Transverse colon (tissue), 4 donors: ENCODE measurements at regions not wholly inside any gene's neighbourhood (a gene's known extent, or its start where the extent isn't known, plus 50 kb on each side); places are given as distances from the start of the nearest gene placed in this dataset.
A peak's percentile ranks its signal among the peaks of the same experiment; 100 is the strongest.

Source experiments
- DNase-seq: peaks from one replicate; pipeline ENCODE4 v3.0.0-alpha.2; 2019
- H3K27ac ChIP-seq, 4 donors: fragments of 200-600 bp; sonication (generic); 2 replicates each; pipeline ENCODE4 v1.5.1; 2016 to 2018; ENCODE audit warnings: inconsistent platforms in 4 of 4
- H3K27me3 ChIP-seq: fragments of 200-600 bp; sonication (generic); 2 replicates; pipeline ENCODE4 v1.5.1; 2017; ENCODE audit warnings: inconsistent platforms
- H3K36me3 ChIP-seq, 4 donors: fragments of 200-600 bp; sonication (generic); 2 replicates each; pipeline ENCODE4 v1.5.1; 2017 to 2019; ENCODE audit warnings: inconsistent platforms in 4 of 4
- H3K4me1 ChIP-seq, 4 donors: fragments of 200-600 bp; sonication (generic); 2 replicates each; pipeline ENCODE4 v1.5.1; 2017 to 2020; ENCODE audit warnings: inconsistent platforms in 4 of 4
- H3K4me3 ChIP-seq, 4 donors: fragments of 200-600 bp; sonication (generic); 1 replicate in 1 of 4; 2 replicates in 3 of 4; pipeline versions ENCODE4 v1.5.1 to v1.6.1; 2017 to 2019; ENCODE audit warnings: inconsistent platforms in 4 of 4
- H3K9me3 ChIP-seq, 2 donors: fragments of 200-600 bp; sonication (generic); 2 replicates each; pipeline ENCODE4 v1.5.1; 2017 to 2019; ENCODE audit warnings: inconsistent platforms in 2 of 2
- EP300 ChIP-seq: sonication (generic); formaldehyde crosslinking; IDR thresholded peaks from one replicate; pipeline ENCODE4 v1.6.1; 2017; ENCODE audit warnings: antibody characterized with exemption, low read depth
- POLR2A ChIP-seq: fragments of 450-650 bp; IDR thresholded peaks from one replicate; pipeline ENCODE4 v1.6.1; 2016; ENCODE audit warnings: antibody characterized with exemption, mild to moderate bottlenecking, moderate library complexity
- POLR2AphosphoS5 ChIP-seq, 3 donors: sonication (generic); formaldehyde crosslinking; IDR thresholded peaks; one replicate each; pipeline ENCODE4 v1.6.1; 2016; ENCODE audit warnings: antibody characterized with exemption in 3 of 3
- WGBS, 2 donors: methylation state at CpG; one replicate each; pipeline ENCODE4 v1.1.5; 2018; ENCODE audit warnings: low coverage in 1 of 2; 5-methylcytosine and 5-hydroxymethylcytosine counted together
- in situ Hi-C, 4 donors: fragments of 200-750 bp; cut with MboI; loops; one replicate each; pipeline versions ENCODE4 v1.15.0 to v1.15.1; 2017; ENCODE audit warnings: low sequenced_read_pairs in 3 of 4, low pct_ligation_motif_present in 1 of 4, low pct_unique_long_range_greater_than_20kb in 1 of 4
- intact Hi-C: fragments of 100-400 bp; cut with DNase I; formaldehyde crosslinking; loops from one replicate; pipeline ENCODE4 v1.15.1; 2023; ENCODE audit warnings: low total_unique reads
- TF ChIP-seq, protein P1 (sequence below), 5 experiments: fragments of 200-600 bp in 3 of 5; fragments of 450-650 bp in 2 of 5; sonication (generic) in 3 of 5; IDR thresholded peaks; 1 replicate in 2 of 5; 2 replicates in 3 of 5; pipeline ENCODE4 v1.5.1; 2016 to 2017; ENCODE audit warnings: antibody characterized with exemption in 5 of 5, inconsistent platforms in 3 of 5, mild to moderate bottlenecking in 2 of 5, moderate library complexity in 1 of 5

DNA sequence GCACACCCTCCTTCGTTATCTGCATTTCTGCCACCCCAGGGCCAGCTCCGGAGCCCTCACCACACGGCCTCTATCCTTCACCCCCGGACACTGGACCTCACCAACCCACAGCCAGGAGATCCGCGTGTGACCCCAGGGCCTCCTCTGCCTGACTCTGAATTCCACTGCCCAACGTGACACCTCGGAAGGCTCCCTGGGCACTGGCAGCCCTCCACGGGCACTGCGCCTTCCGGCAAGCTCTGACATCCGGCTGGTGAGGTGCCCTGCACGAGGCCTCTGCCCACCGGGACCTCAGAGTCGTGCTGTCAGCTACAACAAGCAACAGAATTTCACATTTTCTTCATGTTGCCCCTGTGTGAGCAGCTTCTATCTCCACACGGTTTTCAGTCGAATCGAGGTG lies 148.3 kb downstream of the CRYBB2 start:
- no peak overlapping the region for H3K4me3 ChIP-seq
- peaks cover 5 to 31% (median 25%) of the 10 kb centered on the region in 4 donors for H3K4me1 ChIP-seq
- intact Hi-C loops (no loop called here), in situ Hi-C loops (no loop called here)
- no peaks in the 10 kb centered on the region for H3K27me3 ChIP-seq
- no peak for DNase-seq
- H3K36me3 ChIP-seq = no peaks in the 10 kb centered on the region
- H3K27ac ChIP-seq = peak overlapping the region in 3 of 4 donors; percentile 5 to 67 (median 50)
- H3K9me3 ChIP-seq = no peaks in the 10 kb centered on the region
- no peak for TF ChIP-seq POLR2A
- TF ChIP-seq, protein P1, sequence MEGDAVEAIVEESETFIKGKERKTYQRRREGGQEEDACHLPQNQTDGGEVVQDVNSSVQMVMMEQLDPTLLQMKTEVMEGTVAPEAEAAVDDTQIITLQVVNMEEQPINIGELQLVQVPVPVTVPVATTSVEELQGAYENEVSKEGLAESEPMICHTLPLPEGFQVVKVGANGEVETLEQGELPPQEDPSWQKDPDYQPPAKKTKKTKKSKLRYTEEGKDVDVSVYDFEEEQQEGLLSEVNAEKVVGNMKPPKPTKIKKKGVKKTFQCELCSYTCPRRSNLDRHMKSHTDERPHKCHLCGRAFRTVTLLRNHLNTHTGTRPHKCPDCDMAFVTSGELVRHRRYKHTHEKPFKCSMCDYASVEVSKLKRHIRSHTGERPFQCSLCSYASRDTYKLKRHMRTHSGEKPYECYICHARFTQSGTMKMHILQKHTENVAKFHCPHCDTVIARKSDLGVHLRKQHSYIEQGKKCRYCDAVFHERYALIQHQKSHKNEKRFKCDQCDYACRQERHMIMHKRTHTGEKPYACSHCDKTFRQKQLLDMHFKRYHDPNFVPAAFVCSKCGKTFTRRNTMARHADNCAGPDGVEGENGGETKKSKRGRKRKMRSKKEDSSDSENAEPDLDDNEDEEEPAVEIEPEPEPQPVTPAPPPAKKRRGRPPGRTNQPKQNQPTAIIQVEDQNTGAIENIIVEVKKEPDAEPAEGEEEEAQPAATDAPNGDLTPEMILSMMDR (IDR thresholded peaks at IDR 0.05) = no peak
- no peak for TF ChIP-seq EP300
- TF ChIP-seq POLR2AphosphoS5 (IDR thresholded peaks at IDR 0.05) = no peak
- WGBS, 2 donors = 89% methylated on average over 18 of the region's 18 CpGs; no CpG with 5 or more reads in 1 of the 2 donors

DNA sequence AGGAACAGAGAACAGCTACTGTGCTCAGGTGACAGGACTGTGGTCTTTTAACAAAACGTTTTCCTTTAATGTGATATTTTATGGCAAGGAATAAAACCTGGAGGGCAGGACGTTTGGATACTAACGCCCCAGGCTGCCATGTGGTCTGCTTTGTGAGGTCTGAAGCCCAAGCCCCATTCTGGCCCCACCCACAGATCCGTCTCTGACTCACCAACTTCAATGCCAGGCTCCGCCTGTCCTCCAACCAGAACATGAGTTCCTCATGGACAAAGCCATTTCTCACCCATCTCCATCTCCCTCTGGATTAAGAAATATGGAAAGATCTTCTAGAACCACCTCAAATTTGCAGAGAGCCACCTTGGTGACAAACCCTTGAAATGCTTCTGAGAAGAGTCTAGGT lies 148.8 kb downstream of the CRYBB2 start:
- no peak for TF ChIP-seq POLR2A
- no peak for TF ChIP-seq EP300
- TF ChIP-seq, protein P1 (IDR thresholded peaks at IDR 0.05) = no peak
- TF ChIP-seq POLR2AphosphoS5 (IDR thresholded peaks at IDR 0.05) = no peak
- Histone ChIP-seq H3K27me3 (no peaks in the 10 kb centered on the region), H3K4me3 (no peak overlapping the region), H3K27ac (peak overlapping the region in 3 of 4 donors; percentile 5 to 67 (median 50)), H3K36me3 (no peaks in the 10 kb centered on the region), H3K4me1 (peaks cover 5 to 31% (median 25%) of the 10 kb centered on the region in 4 donors), H3K9me3 (no peaks in the 10 kb centered on the region)
- peak; percentile 76 for DNase-seq
- in situ Hi-C loops = no loop called here
- WGBS, 2 donors = 17 to 41% methylated on average over 2 to 5 of the region's 5 CpGs
- intact Hi-C loops = no loop called here

DNA sequence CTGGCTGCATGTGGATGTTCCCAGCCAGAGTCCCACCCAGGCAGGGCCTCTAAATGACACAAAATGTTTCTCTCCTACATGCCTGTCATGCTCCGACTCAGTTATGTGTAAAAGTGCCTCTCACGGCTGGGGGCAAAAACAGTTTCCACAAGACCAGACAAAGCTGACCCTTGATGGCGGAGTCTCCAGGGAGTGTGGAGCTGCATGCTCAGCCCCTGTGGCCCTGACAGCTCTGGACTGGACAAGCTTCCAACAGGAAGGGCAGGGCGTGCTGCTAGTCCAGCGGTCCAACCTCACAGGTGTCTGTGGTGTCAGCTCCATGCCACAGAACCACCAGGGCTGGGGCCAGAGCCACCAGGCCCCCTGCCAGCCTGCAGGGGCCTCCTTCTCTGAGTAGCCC lies 149.6 kb downstream of the CRYBB2 start:
- WGBS, 2 donors = 92% methylated on average over 5 of the region's 5 CpGs; no CpG with 5 or more reads in 1 of the 2 donors
- H3K27ac ChIP-seq = peak overlapping the region in 1 of 4 donors; percentile 67
- H3K27me3 ChIP-seq = no peaks in the 10 kb centered on the region
- H3K4me3 ChIP-seq = no peak overlapping the region
- DNase-seq = no peak
- H3K4me1 ChIP-seq = peaks cover 5 to 29% (median 22%) of the 10 kb centered on the region in 4 donors
- in situ Hi-C loops (no loop called here), intact Hi-C loops (no loop called here)
- no peaks in the 10 kb centered on the region for H3K36me3 ChIP-seq
- TF ChIP-seq POLR2A (no peak), POLR2AphosphoS5 (IDR thresholded peaks at IDR 0.05) (no peak), EP300 (no peak)
- TF ChIP-seq, protein P1 (IDR thresholded peaks at IDR 0.05) = no peak
- no peaks in the 10 kb centered on the region for H3K9me3 ChIP-seq

DNA sequence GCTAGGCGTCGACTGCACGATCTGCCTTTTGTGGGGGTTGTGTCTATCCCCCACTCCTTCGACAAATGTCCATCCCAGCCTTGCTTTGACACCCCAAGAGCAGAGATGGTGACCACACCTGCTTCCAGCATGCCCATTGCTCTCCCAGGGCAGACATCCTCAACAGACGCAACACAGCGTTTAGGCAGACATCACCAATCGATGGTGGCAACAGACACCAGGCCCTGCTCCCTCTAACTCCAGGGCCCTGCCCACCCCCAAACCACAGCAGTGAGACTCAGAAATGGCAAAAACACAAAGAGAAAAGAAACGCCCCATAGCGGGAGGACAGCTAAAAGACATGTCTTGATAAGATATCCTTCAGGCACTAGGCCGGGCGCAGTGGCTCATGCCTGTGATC lies 150.9 kb downstream of the CRYBB2 start:
- H3K4me3 ChIP-seq = no peak overlapping the region
- no peaks in the 10 kb centered on the region for H3K9me3 ChIP-seq
- intact Hi-C loops (no loop called here), in situ Hi-C loops (no loop called here)
- no peak overlapping the region for H3K27ac ChIP-seq
- no peaks in the 10 kb centered on the region for H3K27me3 ChIP-seq
- H3K36me3 ChIP-seq = no peaks in the 10 kb centered on the region
- WGBS, 2 donors = 94 to 96% methylated on average over 6 to 11 of the region's 11 CpGs
- TF ChIP-seq, protein P1 (IDR thresholded peaks at IDR 0.05) = no peak
- no peak for TF ChIP-seq EP300
- TF ChIP-seq POLR2AphosphoS5 (IDR thresholded peaks at IDR 0.05) = no peak
- no peak for TF ChIP-seq POLR2A
- DNase-seq = no peak
- H3K4me1 ChIP-seq = peaks cover 5 to 18% (median 9%) of the 10 kb centered on the region in 4 donors
